Stimulated activated CD8-positive, alpha-beta memory T cell treated with anti-CD3 and anti-CD28 coated beads, Interleukin-15, amount 100 ng/mL, for 4 hours (primary cell): ENCODE measurements at regions not wholly inside any gene's neighbourhood (a gene's known extent, or its start where the extent isn't known, plus 50 kb on each side); places are given as distances from the start of the nearest gene placed in this dataset.
"Not testable (repeated sequence)": the region's sequence is repeated elsewhere in the genome, so short reads cannot be mapped to it uniquely, and the experiment has no call there.

Source experiments
- DNase-seq, 2 donors: peaks; one replicate each; pipeline ENCODE4 v3.0.0-alpha.2; 2020; ENCODE audit warnings: low read depth in 2 of 2

DNA sequence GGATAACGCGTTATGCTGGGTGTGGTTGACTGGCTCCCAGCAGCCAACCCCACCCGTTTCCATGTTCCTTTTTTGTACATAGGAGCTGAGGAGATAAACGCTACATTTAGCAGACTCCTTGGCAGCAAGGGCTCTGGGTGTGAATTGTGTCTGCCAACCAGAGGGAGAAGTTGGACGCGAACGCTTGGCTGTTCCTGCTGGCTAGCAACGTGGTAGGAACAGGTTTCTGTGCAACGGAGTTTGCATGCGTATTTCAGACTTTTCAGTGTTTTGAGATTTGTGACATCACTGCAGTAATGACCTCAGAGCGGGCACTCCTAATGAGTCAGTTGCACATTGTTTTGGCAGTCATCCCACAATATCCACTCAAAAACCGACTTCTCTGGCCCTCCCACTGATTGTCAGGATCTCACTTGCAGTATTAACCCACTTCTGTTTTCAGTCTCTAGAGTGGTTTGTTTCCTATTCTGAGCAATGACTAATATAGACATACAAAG, 98.7 kb upstream of the RGS1 start:
- DNase-seq = no peak

DNA sequence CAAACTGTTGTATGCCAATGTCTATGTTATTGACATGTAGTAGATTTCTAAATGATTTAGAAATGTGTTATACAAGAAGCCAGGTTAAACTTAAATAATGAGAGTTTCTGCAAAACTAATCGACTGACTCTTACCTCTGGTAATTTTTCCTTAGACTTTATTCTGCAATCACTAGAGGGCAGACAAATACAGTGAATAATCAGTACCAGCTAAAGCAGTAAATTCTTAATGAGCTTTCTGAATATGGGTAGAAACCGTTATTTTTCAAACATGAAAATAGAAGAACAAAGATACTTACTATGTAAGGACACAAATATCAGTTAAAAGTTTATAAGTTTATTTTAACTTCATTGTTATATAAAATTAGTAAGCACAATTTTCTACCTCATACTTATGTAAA, 97.9 kb upstream of the RGS1 start:
- no peak for DNase-seq

DNA sequence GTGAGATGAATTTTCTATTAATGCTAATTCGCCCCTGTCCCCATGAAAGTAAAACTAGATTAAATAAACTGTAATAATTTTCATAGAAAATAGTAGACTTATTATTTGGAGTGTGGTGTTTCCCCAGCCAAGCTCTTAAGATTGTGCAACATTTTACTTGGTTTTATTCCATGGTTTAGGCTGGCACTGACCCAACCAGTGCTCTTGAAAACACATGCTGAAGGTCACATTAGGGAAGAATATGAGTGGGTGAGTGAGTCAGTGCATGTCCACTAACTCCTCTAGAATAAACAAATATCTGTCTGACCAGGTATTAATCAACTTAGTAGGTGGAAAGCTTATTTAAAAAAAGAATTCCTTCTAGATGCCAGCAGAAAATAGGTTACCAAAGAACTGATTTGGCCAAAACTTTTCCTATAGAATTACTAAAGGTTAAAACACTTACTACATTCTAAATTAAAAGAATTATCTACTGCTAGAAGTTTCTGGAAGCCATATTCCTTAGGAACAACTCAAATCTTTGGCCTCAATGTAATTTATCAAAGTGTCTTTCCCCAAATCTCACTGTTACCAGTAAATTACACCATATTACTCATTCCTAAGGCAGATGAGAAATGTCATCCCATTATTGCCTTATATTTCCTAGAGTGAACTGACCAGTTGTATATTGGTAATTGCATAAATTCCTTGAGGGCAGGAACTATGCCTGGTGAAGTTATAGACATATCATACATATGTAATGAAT, 89.7 kb upstream of the RGS1 start:
- no peak for DNase-seq

DNA sequence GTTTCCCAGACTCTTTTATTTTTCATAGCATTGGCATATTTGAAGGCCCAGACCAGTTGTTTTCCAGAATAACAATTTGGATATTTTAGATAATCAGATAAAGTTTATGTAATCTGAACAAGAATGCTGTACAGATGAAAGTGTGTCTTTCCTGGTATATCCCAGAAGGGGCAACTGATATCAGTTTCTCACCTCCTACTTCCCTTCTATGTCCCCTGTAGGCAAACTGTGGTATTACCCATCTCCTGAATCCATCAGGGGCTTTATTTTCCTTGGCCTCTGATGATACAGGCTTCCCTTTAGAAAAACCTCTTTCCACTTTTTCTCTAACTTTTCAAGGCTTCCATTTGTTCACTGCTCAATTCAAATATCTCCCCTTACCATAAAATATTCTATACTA, 87.5 kb upstream of the RGS1 start:
- no peak for DNase-seq

DNA sequence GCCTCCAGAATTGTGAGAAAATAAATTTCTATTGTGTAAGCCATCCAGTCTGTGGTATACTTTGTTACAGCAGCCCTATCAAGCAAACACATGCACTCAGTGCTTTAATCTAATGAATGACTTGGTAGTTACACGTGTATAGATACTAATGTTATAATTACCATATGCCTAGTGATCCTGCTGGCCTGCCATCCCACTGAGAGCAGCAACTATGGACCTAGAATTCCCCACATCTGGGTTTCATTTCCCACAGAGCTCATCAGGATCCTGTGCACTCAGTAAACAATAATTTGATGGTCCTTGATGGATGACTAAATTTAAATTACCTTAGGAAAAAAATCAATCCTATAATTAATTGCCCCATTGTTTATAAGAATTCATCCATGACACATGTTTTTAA, 86.5 kb upstream of the RGS1 start:
- DNase-seq = no peak

DNA sequence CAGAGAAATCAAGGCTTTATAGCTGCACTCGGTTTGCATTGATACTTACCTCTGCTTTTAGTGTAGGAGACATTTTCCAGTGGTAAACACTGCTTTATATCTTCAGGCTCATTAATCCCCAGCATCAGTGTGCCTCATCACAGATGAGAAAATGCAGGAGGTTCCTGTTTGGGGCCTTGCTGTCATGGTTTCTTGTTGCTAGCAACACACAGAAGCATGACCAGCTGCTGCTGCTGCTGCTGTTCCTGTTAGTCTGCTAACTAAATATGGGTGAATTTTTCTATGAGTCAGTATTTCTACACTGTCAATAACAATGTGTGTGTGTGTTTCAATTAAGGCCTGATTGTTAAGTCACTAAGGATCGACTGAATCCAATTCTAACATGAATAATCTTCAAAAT, 85.8 kb upstream of the RGS1 start:
- no peak for DNase-seq

DNA sequence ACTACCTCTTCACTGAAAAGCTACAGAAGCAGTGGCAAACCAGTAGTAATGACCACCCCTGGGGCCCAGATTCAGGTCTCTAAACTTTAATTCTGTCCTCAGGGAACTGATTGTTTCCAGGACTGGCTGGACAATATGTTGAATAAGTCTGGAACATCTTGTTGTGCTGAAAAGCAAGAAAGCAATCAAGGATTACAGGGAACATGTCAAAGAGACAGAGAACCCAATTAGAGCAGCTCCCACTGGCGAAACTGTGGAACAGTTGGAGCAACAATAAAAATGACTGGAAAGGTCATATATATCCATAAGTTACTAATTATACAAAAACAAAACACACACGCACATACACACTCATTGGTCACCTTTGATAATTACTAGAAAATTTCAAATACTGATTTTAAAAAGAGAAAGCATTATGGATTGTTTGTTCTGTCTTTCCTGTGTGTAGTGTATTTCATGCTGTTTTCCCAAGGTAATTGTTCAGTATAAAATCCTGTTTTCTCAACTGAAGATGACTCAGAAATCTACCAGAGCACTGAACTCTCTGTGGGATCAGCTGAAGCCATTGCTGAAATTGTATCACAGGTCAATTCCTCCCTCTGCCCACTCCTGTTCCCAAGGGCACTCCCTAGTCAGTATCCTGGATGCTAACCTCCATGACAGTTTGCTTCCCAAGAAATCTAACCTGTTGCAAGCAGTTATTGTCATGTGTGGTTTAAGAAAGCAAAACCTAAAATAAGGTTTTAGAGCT, 83.6 kb upstream of the RGS1 start:
- DNase-seq = no peak

DNA sequence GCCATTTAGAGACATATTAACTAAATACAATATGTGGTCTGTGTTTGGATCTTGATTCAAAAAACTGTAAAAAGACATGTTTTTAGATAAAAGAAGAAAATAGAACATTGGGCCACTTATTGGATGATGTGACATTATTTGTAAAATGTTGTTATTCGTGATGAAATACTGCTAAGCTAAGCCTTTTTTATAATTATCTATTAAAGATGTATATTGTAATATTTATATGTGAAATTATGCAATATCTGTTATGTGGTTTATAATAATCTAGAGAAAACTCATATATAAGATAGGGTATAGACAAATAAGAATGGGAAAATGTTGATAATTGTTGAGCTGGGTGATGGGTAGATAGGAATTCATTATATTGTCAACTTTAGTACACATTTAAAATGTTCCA, 82.0 kb upstream of the RGS1 start:
- no peak for DNase-seq

DNA sequence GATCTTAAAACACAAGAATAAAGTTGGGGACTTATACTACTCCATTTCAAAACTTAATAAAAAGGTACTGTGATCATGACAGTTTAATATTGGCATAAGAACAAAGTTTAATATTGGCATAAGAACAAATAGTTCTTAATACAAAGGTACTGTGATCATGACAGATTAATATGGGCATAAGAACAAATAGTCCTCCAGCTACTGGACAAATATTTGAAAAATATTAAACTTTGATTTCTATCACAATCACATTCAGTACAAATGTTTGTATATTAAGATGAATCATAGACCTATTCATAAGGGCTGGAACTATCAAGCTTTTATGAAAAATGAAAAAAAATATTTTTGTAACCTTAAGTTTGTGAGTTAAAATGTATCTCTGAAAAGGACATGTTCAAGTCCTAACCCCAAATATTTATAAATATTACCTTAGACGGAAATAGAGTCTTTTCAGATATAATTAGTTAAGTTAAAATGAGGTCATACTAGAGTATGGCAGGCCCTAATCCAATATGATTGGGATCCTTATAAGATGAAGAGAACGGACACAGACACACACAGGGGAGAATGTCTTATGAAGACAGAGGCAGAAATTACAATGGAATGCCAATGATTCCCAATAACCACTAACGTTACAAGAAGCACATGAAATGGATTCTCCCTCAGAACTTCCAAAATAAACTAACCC, 79.1 kb upstream of the RGS1 start:
- no peak for DNase-seq

DNA sequence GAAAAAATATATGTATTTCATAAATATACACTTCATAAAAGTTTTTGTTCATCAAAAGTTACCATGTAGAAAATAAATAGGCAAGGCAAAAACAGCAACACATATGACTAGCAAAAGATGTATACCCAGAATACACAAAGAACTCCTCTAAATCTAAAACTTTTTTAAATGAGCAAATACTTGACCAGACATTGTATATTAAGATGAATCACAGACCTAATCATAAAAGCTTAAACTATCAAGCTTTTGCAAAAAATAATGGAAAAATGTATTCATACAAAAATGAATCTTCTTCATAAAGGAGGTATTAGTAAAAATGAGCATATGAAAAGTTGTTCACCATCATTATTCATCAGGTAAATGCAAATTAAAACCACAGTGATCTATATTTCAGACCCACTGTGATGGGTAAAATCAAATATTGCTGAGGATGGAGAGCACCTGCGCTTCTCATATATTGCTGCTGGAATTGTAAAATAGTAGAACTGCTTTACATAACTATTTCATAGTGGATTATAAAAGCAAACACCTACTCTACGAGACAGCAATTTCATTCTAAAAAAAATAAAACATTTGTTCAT, 78.3 kb upstream of the RGS1 start:
- DNase-seq = no peak

DNA sequence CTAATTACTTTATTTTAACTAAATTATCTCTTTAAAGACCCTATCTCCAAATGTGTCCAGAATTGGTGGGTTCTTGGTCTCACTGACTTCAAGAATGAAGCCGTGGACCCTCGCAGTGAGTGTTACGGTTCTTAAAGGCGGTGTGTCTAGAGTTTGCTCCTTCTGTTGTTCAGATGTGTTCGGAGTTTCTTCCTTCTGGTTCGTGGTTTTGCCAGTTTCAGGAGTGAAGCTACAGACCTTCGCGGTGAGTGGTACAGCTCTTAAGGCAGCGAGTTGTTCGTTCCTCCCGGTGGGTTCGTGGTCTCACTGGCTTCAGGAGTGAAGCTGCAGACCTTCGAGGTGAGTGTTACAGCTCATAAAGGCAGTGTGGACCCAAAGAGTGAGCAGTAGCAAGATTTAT, 77.5 kb upstream of the RGS1 start:
- not testable (repeated sequence) for DNase-seq

DNA sequence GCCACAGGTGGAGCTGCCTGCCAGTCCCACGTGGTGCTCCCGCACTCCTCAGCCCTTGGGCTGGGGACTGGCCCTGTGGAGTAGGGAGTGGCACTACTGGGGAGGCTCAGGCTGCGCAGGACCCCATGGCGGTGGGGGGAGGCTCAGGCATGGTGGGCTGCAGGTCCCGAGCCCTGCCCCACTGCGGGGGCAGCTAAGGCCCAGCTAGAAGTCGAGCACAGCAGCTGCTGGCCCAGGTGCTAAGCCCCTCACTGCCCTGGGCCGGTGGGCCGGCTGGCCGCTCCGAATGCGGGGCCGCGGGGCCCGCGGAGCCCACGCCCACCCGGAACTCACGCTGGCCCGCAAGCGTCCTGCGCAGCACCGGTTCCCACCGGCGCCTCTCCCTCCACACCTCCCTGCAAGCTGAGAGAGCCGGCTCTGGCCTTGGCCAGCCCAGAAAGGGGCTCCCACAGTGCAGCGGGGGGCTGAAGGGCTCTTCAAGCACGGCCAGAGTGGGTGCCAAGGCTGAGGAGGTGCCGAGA, 76.5 kb upstream of the RGS1 start:
- not testable (repeated sequence) for DNase-seq

DNA sequence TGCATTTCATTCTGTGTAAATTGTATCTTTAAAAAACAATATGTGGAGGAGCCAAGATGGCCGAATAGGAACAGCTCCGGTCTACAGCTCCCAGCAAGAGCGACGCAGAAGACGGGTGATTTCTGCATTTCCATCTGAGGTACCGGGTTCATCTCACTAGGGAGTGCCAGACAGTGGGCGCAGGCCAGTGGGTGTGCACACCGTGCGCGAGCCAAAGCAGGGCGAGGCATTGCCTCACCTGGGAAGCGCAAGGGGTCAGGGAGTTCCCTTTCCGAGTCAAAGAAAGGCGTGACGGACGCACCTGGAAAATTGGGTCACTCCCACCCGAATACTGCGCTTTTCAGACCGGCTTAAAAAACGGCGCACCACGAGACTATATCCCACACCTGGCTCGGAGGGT, 75.0 kb upstream of the RGS1 start:
- not testable (repeated sequence) for DNase-seq

DNA sequence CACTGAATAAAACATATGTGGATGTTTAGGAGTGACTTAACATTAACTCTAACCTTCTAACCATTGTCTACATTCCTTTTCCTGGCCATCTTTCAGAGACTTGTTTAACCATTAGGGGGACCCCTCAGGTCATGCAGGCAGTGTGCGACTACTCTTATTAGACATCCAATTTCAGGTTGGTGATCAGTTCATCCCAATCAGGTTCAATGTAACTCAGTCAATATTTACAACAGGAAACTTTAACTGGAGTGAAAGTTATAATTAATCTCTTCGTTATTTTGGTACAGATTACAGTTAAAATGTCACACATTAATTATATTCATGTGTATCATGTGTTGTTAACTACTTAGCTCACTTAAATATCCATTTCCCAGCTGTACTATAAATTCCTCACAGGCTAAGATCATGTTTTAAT, 68.8 kb upstream of the RGS1 start:
- DNase-seq = no peak

DNA sequence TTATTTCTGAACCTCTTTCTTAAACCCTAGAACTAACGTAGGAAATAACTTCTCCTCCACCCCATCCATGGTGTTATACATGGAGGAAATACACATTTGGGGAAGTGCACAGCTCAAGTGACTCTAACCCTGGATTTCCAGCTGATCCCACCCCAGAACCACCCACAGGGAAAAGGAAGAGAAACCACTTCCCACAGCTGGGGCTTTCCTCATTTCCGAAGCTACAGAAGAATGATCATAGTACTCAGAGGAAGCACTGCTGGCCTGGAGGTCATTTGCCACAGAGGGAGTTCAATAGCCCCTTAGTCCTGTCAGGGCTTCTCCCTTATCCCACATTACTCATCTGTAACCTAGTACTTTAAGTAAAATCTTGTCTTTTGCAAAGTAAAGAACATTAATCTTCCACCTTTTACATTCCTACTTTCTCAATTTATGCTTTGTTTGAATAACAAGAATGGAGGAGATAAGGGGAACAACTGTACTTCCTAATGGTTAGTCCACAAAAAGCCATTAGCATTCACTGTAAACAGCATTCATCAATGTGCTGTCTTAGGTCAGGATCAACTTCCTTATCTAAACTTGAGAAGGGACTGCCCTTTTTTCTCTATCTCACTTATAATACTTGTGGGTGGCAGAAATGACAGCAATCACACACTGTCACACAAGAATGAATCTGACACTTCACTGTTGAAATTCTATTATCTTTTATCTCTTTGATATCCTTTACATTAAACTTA, 63.0 kb upstream of the RGS1 start:
- no peak for DNase-seq

DNA sequence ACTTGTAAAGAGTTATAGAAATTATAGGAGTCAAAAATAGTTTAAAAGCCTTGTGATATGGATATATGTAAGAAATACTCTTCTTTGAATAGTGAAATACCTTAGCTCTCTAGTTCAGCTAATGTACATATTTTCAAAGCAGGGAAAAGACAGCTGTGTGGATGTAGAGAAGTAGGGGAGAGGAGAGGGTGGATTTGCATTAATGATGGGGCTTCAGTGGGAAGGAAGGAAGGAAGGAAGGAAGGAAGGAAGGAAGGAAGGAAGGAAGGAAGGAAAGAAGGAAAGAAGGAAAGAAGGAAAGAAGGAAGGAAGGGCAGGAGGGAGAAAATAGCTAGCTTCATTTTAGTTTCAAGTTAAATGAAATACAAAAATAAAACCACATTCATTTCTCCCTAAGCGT, 62.4 kb upstream of the RGS1 start:
- DNase-seq = no peak

DNA sequence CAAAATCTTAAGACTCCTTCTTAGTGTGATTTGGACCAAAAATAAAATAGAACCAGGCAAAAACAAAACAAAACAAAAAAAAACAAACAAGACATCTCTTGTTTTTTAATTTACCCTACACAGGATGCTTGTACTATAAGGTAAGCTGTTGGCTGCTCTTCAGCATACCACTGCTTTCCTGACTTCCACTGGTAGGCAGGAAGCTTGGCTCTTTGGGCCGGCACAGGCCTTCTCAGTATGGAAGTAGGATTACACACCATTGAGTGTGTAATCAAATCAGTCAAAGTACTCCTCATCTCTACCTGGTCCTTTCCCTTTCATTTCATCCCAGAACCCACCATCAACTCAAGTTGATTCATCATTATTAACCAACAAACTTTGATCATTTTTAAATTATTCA, 61.9 kb upstream of the RGS1 start:
- no peak for DNase-seq

DNA sequence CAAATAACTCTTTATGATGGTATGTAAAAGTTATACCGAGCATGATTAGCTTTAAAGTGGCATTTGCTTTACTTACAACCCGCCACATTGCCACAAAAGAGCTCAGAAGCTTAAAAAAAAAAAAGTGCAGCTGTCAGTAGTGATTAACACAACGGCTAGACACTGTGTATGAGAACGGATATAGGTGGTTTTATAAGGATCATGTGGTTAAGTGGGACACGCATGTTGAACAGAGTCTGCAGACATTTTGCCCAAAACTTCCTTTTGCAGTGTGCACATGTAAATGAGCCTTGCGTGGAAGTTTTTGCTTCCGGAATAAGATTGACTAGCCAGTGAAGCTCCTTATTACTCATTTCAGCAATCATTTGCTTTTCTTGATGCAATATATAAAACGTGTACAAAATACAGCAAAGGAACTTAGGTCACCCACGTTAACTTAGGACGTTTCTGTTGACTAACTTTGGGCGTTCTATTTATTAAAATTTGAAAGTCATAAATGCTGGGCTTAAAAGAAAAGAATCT, 58.7 kb upstream of the RGS1 start:
- DNase-seq = peak; percentile 18 to 54

DNA sequence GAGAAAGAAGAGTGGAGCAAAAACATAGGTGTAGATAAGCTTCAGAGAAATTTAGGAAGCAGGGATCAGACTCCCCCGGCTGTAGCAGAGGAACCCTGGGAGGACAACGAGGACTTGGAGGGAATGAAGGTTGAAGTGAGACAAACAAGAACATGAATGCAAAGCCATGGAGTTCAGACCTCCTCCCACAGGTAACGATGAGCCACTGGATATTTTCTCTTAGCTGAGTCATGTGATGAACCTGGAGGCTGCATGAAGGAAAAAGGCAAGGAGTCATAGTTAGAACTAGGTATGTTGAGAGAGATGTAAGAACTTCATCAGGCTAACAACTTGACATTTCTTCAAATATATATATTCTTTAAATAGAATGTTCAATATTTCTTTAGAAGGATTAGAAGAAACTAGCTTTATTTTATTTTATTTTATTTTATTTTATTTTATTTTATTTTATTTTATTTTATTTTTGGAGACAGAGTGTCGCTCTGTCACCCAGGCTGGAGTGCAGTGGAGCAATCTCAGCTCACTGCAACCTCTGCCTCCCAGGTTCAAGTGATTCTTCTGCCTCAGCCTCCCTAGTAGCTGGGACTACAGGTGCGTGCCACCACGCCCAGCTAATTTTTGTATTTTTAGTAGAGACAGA, 57.7 kb upstream of the RGS1 start:
- not testable (repeated sequence) for DNase-seq

DNA sequence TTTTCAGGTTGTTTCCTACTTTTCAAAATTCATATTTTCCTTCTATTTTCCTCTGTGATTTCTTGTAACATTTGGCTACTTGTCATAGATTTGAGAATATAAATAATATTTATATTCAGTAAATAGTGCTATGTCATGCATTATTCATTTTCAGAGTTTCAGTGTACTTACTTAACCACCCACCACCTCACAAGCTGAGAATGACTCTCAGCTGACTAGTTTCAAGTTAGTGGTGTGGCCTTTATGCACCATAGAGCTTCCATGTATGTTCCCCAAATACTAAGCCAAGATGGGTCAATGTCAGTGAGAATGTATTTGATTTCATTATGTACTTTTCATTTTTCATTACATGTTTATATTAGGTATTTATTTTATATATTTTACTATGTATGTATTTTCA, 56.9 kb upstream of the RGS1 start:
- no peak for DNase-seq

DNA sequence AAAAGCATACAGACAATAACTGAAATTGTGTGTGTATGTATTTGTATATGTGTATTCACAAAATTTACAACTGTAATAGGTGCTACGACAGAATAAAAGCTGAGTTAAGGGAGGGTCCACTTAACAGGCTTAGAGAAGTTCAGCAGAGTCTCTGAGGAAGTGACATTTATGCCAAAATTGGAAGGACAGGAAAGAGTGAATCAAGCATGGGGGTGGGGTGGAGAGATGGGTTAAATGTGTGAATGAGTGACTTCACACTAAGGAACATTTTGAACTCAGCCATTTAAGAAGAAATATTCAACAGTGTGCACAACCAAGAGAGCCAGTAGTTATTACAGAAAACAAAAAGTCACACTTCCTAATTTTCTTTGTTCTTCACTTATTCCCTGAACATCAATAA, 53.8 kb upstream of the RGS1 start:
- peak in 1 of 2 donors; percentile 13 for DNase-seq
